GM19239 (cell line): ENCODE measurements at regions not wholly inside any gene's neighbourhood (a gene's known extent, or its start where the extent isn't known, plus 50 kb on each side); places are given as distances from the start of the nearest gene placed in this dataset.

Experiments used
- DNase-seq: peaks from one replicate; pipeline ENCODE4 v3.0.0; 2011; ENCODE audit warnings: low spot score; ENCODE audit not compliant: insufficient read length
- FAIRE-seq: peaks from 2 replicates; lab custom pipeline; 2011; peaks lifted over from hg19 to GRCh38; lab: Jason Lieb, UNC

DNA sequence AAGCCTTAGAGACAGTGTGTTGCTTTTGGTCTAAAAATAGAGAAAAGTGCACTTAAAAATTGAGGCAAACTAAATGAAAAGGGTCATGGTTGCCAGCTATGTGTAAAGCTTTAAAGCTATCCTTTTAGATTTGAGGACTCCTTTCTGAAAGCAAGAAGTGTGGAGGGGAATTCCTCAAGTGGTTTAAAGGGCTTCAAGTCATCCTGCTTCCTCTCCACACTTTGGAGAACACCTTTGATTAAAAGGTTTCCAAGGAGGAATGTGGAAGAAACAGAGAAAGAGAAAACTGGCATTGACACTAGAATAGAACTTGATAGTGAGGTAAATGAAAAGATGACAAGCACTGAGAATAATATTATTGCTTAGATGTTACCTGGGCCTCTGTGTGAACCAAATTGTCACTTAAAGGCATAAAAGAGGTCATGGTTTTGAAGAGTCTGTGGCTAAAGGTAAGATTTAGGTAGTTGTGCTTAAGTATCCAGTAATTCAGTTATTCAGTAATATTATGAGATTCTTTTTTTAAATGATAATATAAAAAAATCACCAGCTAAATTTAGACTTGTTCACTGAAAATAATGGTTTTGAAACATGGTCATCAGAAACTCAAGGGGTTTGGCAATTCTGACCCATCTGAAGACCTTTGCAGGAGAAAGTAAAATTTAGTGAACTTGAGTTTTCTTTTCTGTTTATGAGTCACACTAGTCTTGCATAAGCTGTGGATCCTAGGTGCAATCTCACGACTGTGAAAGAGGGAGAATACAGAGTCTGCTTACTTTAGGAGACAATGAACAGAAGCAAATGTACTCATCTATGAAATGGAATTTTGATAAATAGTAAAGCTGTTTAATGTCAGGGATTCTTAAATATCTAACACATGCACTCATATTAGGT is 466.0 kb downstream of the KIF20B start:
- FAIRE-seq: peak; percentile 69
- DNase-seq: no peak

DNA sequence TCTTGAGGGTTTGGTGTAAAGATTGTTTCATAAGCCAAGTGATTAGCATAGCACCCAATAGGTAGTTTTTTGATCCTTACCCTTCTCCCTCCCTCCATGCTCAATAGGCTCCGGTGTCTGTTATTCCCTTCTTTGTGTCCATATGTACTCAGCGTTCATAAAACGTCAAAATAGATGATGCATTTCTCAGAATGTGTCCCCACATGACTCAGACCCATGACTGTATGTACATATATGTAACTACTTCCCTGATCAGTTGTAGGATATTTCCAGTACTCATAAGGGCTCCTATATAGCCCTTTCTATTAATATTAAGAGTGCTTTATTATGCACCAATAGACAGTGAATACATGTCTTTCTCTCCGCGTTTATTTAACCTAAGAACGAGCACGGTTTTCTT is 466.9 kb downstream of the KIF20B start:
- no peak for FAIRE-seq

DNA sequence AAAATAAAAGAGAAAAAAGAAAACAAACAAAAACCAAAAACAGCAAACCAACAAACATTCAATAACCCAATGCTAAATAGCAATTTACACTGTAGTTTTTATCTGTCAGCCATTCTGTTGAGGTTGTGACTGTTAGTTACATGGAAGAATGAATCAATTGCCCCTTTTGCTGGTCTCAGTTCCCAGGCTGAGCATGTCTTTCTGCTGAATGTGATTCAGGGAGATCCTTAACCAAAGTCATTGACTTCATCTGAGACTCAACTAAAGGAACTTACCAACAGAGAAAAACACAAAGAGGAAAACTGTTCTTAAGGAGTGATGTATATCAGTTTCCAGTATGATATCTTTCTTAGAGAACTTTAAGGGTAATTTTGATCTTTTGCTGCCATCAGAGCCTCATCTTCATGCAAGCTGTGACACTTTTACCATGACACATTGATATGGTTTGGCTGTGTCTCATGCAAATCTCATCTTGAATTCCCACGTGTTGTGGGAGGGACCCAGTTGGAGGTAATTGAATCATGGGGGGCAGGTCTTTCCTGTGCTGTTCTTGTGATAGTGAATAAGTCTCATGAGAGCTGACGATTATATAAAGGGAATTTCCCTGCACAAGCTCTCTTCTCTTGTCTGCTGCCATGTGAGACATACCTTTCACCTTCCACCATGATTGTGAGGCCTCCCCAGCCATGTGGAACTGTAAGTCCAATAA is 469.8 kb downstream of the KIF20B start:
- FAIRE-seq: no peak

More for the DNA sequence above, 466.9 kb downstream of the KIF20B start:
- DNase-seq: no peak

DNA sequence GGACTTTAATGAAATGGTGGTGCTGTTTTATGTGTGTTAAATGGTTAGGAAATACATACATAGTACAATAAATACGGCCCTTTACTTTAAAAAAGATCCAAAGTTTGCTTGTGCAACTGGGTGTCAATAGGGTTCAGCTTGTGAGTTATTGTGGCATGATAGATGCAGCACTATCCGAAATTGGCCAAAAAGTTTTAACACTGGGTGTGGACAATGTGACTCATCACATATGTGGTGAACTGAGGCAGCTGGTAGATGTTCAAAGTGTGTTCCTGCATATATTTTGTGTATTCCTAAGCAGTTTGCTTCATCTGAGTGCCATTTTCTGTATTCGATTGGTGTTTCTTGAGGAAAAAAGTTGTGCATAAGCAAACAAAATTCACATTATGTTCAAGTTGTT is 473.1 kb downstream of the KIF20B start:
- no peak for FAIRE-seq
- DNase-seq: no peak

More for the DNA sequence above, 469.8 kb downstream of the KIF20B start:
- DNase-seq: no peak

DNA sequence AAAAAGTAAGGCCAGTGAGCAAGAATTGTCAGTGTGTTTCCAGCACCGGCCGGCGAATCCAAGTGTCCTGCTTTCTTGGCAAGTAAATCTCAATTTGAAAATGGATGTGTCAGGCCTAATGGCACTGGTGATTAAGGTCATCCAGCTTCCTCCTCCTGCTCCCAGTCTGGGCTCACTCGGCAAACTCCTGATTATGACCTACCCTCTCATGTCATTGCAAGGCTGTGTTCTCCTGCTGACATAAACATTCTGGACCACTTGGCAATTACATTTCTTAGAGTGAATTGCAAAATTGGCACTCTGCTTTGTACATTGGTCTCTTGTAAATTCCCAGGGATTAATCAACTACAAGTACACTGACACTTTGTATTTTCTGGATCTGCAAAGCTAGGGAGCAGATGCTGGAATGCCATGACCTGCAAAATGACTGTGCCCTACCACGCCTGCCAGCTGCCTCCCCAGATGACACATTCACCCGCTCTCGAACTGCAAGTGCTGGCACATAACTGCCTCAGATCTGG is 473.8 kb downstream of the KIF20B start:
- FAIRE-seq (no peak), DNase-seq (no peak)

DNA sequence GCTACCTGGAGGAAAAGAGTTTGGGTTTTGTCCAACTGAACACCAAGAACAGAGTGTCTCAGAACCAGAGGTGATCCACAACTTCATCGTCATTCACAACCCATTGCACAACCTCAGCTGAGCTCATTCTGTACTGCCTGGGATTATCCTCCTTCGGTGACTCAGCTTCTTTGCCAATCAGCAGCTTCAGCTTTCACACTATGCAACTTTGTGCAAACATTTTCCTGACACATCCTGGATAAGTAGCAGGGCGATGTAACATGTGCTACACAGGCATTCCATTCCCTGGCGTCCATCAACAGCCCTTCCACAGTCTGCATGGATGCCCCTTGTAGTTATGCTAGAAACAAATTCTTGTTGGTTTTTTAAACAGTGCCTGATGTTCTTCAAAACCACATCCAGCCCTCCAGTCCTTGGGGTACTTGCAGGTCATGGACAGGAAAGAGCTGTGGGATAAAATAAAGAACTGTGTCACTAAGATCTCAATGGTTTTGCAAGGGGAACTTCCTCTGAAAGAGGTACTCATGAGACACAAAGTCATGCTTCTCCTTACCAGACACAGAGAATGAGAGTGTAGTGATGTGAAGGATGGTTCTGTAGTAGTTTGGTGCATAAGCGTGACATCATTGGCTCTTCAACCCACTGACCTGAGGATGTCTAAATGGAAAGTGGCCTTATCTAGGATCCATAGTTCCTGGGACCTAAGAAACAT is 478.5 kb downstream of the KIF20B start:
- no peak for DNase-seq
- FAIRE-seq: no peak

DNA sequence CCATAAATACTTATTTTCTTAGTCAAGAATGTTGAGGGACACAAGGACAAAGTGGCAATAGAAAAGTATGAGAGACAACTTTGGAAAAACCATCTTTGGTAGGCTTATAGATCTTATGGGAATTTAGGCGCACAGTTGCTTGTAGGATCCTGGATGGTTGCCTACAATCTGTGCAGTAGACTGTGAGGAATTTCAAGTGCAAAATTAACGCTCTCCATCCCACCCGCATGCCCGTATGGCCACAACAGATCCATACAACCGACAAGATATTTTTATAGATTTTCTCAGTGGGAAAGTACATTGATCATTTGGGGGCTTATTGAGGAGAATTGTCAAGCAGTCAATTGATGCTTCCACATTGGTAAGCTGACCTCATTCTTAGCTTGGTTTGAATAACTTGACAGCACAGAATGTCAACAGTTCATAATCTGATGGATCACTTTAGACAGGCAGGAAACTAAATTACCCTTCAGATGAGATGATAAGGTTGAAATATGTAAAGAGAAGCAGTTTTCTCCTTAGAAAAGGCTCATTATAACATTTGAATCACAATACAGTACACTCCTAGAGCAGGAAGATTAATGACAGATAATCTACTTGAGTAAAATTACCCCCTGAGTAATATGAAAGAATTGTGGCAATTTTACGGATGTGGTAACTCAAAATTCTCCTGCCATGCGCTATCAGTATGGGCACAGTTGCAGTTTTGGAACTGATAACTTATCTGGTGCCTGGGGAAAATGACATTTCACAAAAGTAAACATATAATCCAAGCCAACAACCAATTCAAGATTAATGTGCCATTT is 479.7 kb downstream of the KIF20B start:
- DNase-seq (no peak), FAIRE-seq (no peak)

DNA sequence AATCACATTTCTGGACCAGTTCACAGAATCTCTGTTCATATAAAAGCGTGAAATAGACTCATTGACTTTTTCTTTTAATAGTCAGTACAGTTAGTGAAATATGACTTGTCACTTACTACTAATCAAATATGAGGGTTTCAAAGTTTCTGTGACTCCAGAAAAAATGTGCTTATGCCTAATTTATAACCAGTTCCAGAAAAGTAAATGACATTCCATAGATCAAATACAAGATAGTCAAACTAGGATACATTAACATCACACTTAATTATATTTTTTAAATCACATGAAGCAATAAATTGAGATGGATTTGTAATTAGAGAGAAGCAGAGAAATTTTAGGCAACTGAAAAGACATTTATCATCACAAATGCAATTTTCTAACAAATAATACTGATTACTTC is 491.4 kb downstream of the KIF20B start:
- DNase-seq: no peak
- no peak for FAIRE-seq

DNA sequence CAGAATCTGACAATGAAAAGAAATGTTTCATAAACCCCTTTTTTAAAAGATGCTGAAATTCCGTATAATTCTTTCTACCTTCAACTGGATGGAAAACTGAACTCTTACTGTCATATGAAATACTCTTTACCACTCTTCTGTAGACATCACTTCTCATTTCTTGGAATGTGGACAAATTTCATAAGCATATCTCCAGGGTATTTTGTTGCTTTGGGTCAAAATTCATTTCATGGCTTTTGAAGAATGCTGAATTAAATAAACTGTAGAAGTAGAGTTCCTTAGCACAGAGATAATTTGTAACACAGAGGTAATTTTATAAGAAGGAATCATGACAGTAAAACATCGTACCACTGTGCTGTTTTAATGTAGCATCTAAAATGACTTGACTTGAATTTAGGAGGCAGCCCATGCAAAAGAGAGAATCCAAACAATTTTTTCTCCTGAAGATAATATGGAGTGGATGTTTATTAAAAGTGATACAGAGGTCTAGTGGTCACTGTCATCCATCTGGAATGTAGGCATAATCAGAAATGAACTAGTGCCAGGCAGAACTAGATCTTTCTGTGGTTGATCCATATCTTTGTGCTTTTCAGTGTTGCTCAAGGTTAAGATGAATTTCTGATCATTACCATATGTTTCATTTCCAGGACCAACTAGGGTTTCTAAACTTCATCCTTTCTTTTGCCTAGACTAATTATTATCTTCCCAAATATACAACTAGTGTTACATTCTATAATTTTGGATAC is 492.0 kb downstream of the KIF20B start:
- FAIRE-seq (no peak), DNase-seq (no peak)

DNA sequence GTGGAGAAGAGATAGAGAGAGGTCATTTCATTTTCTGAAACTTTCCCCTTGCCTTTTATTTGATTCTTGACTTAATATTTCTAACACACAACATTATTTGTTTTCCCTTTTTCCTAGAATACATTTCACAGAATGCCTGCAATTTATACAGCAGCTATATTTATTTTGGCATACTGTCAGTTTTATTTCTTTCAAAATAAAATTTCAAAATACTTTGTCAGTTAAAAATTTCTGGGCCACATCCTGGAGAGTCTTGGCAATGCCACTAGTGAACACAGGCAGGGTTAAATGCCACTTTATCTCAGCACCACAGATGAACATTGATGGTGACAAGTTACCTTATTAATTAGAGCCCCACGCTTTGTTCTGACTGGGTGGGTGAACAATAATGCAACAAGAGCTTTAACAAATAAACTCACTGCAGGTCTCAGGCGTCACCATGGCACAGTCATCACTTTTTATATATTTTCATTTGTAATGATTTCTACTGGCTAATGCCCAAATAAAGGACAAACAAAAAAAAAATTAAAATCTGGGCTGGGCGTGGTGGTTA is 494.0 kb downstream of the KIF20B start:
- DNase-seq: no peak
- no peak for FAIRE-seq

DNA sequence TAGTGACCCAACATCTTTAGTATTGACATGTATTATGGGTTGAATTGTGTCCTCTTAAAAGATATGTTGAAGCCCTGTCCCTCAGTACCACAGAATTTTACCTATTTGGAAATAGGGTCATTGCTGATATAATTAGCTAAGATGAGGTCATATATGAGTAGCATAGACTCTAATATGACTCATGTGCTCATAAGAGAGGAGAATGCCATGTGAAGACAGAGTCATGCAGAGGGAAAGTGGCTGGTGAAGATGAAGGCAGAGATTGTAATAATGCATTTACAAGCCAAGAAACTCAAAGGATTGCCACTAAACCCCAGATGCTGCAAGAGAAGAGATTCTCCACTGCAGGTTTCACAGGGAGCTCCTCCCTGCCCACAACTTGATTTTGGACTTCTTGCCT is 496.4 kb downstream of the KIF20B start:
- FAIRE-seq (no peak), DNase-seq (no peak)

DNA sequence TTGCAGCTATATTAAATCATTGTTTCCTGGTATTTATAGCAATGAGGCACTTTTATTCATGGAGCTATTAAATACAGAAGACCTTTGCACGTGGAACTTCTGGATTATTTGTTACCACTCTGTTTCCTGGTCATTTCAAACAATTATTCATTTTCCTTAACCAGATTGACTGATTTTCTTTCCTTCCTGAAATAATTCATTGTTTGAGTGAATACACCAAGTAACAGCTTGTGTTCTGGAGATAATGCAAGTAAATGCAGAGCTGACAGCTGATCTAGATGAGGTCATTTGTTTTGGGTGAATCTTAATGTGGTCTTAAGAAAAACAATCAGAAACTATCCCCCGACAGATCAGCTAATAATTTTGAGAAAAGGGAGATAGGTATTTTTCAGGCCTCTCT is 497.7 kb downstream of the KIF20B start:
- DNase-seq (no peak), FAIRE-seq (no peak)

DNA sequence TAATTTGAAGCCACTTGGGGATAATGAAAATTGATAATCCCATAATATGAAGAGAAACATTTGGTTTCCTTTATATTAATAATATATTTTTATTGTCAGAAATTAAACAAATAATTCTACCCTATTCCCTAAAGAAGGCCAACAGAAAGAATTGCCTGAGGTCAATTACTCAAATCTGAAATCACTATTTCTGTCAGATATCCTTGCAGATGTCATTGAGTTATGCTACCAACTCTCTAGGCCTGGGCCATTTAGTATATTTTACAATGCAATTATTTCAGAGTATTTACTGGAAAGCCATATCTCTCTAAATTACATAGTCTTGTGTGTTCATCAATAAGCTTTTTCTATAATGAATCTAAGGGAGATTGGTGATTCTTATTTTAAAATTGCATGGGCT is 498.1 kb downstream of the KIF20B start:
- FAIRE-seq (no peak), DNase-seq (no peak)

DNA sequence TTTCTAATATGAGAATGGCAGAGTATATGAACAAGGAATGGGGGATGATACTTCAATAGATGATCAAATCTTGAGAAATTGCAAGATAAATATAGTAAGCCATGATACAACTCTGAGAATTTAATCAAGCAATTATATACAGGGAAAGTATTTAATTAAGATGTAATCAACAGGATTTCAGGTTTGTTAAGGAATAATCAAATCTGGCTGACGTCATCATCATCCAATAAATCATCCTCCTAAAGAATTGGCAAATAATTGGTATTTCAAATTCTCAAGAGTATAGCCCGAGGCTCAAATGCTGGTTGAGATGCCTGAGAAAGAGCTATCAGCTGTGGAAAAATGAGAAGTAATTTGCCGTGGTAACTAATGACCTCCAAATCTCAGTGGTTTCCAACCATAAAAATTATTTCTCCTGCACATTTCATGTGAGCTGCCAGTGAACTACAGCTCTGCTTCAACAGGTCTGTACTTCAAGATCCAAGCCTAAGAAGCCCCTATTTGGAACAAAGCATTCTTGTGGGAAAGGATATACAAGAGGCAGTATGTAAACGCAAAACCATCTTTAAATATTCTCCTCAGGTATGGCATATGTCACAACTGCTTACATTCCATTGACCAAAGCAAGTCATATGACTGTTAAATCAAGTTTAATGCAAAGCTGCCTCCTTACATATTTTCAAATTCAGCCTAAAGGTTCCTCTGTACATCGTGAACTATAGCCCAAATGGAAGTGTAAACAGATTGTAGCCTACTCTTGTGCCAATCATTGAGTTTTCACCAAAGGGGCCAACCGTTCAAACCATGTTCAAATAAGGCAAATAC is 503.0 kb downstream of the KIF20B start:
- DNase-seq (no peak), FAIRE-seq (no peak)

DNA sequence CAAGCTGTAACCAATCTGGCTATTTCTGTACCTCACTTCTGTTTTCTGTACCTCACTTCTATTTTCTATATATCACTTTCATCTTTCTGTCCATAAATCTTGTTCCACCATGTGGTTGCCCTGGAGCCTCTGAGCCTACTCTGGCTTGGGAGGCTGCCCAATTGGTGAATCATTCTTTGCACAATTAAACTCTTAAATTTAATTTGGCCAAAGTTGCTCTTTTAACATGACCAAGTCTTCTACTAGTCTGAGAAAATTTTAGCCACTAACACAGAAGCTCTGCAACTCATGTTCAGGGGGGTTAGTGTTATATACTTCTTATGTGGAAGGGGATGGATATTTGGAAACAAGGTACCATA is 503.5 kb downstream of the KIF20B start:
- no peak for DNase-seq
- no peak for FAIRE-seq

DNA sequence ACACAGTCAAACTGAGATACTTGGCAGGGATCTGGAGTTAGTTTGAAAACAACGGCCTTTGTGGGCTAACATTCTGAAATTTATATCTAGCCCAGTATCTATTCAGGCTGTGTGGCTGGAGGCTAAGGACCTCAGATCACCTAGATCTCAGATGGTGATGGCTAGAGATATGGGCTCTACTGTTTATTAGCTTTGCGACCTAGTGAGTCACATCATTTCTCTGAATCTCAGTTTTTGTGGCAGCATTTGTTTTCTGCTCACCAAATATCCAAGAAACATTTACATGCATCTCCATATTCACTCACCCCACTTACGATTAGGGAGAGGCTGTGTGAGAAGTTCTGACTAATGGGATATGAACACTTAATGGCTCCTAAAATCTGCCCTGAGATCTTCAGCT is 503.9 kb downstream of the KIF20B start:
- FAIRE-seq: no peak
- no peak for DNase-seq

DNA sequence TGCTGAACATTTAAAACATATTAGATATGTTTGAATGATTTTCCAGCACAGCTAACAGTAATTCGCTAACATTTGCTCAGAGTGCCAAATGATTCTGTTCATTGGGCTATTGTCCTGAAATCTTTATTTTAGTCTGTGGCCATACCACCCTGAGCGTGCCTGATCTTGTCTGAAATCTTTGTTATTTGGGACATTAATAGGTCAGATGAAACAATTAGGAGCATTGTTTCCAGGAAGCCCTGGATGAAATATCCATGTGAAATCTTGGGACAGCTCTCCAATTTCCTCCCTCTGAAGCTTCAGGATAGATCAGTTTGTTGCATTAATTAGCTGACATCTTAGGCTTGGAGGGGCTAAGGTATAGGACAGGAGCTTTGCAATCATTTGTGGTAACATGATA is 512.0 kb downstream of the KIF20B start:
- no peak for FAIRE-seq
- no peak for DNase-seq

DNA sequence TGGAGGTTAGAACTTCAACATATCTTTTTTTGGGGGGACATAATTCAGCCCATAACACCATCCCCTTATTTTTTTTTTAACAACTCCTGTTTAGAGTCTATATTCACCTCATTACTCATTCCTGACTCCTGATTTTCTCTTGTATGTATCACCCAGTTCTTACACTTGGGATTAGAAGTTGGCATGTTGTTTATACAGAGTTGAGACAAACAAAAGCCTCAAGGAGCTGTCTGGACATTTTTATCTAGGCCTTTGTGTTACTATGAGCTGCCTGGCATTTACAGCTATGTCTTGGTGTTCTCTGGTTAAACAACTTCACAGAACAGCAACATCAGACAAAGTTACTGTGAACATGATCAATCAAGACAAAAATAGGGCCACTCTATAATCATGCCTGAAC is 517.5 kb downstream of the KIF20B start:
- FAIRE-seq (no peak), DNase-seq (no peak)
